Astrocyte (in vitro differentiated cells and primary cell): ENCODE measurements at regions not wholly inside any gene's neighbourhood (a gene's known extent, or its start where the extent isn't known, plus 50 kb on each side); places are given as distances from the start of the nearest gene placed in this dataset.

Experiments
- DNase-seq: peaks from one replicate; pipeline ENCODE4 v3.0.0-alpha.2; 2010; ENCODE audit warnings: low read depth
- FAIRE-seq: peaks from 2 replicates; lab custom pipeline; 2011; peaks lifted over from hg19 to GRCh38; lab: Jason Lieb, UNC
- H2AFZ ChIP-seq: 2 replicates; pipeline ENCODE4 v1.6.0; 2012; ENCODE audit warnings: low read depth, low read length, inconsistent platforms
- H3K27ac ChIP-seq: 2 replicates; pipeline ENCODE4 v1.5.1; 2011; ENCODE audit warnings: low read depth, low read length, inconsistent platforms
- H3K27me3 ChIP-seq: 2 replicates; pipeline ENCODE4 v1.6.0; 2011; ENCODE audit warnings: low read length, inconsistent platforms; ENCODE audit not compliant: insufficient read depth
- H3K36me3 ChIP-seq: 2 replicates; pipeline ENCODE4 v1.5.1; 2011; ENCODE audit warnings: low read length, inconsistent platforms; ENCODE audit not compliant: insufficient read depth
- H3K4me1 ChIP-seq: 2 replicates; pipeline ENCODE4 v1.5.1; 2011; ENCODE audit warnings: low read length, inconsistent platforms; ENCODE audit not compliant: insufficient read depth
- H3K4me2 ChIP-seq: 2 replicates; pipeline ENCODE4 v1.6.0; 2012; ENCODE audit warnings: low read length, inconsistent platforms
- H3K4me3 ChIP-seq: 2 replicates; pipeline ENCODE4 v1.5.1; 2011; ENCODE audit warnings: low read depth, mild to moderate bottlenecking, low read length, inconsistent platforms; ENCODE audit not compliant: insufficient read depth
- H3K79me2 ChIP-seq: 2 replicates; pipeline ENCODE4 v1.6.0; 2012; ENCODE audit warnings: mild to moderate bottlenecking, low read length, inconsistent platforms; ENCODE audit not compliant: insufficient read depth
- H3K9ac ChIP-seq: 2 replicates; pipeline ENCODE4 v1.6.0; 2012; ENCODE audit warnings: mild to moderate bottlenecking, low read length, inconsistent platforms
- H3K9me3 ChIP-seq: 2 replicates; pipeline ENCODE4 v1.5.1; 2012; ENCODE audit warnings: low read depth, mild to moderate bottlenecking, low read length, inconsistent platforms; ENCODE audit not compliant: insufficient read depth
- H4K20me1 ChIP-seq: 2 replicates; pipeline ENCODE4 v1.6.0; 2012; ENCODE audit warnings: low read length, inconsistent platforms; ENCODE audit not compliant: insufficient read depth
- H3K27ac Mint-ChIP-seq: one replicate; pipeline ENCODE4 v1.8.0; 2021; ENCODE audit warnings: mild to moderate bottlenecking, mixed read lengths; ENCODE audit not compliant: unreplicated experiment
- H3K27me3 Mint-ChIP-seq: one replicate; pipeline ENCODE4 v1.8.0; 2021; ENCODE audit warnings: low read depth, mixed read lengths; ENCODE audit not compliant: unreplicated experiment
- H3K36me3 Mint-ChIP-seq: one replicate; pipeline ENCODE4 v1.8.0; 2021; ENCODE audit warnings: low read depth, mixed read lengths; ENCODE audit not compliant: unreplicated experiment
- H3K4me1 Mint-ChIP-seq: one replicate; pipeline ENCODE4 v1.8.0; 2021; ENCODE audit warnings: low read depth, mixed read lengths; ENCODE audit not compliant: unreplicated experiment
- H3K4me3 Mint-ChIP-seq: one replicate; pipeline ENCODE4 v1.8.0; 2021; ENCODE audit warnings: mild to moderate bottlenecking, moderate library complexity, mixed read lengths; ENCODE audit not compliant: unreplicated experiment
- H3K9me3 Mint-ChIP-seq: one replicate; pipeline ENCODE4 v1.8.0; 2021; ENCODE audit warnings: mild to moderate bottlenecking, mixed read lengths; ENCODE audit not compliant: unreplicated experiment
- CTCF ChIP-seq: IDR thresholded peaks from 2 replicates; pipeline ENCODE4 v1.5.1; 2011; ENCODE audit warnings: low read depth, mild to moderate bottlenecking, inconsistent platforms, low read length, moderate library complexity; ENCODE audit not compliant: insufficient read depth
- EZH2 ChIP-seq: IDR thresholded peaks from 2 replicates; pipeline ENCODE4 v1.6.1; 2012; ENCODE audit warnings: mild to moderate bottlenecking, low read length, inconsistent platforms; ENCODE audit not compliant: insufficient read depth

GRCh38 chr17:79164913-79165695, 90.5 kb downstream of the ENGASE start:
- H3K4me3 Mint-ChIP-seq: no peak overlapping the region
- H3K9me3 Mint-ChIP-seq: no peaks in the 10 kb centered on the region
- Histone ChIP-seq H2AFZ (no peak overlapping the region), H3K4me3 (no peak overlapping the region), H3K79me2 (no peaks in the 10 kb centered on the region), H4K20me1 (no peaks in the 10 kb centered on the region), H3K4me1 (no peaks in the 10 kb centered on the region), H3K9ac (no peak overlapping the region), H3K27ac (no peak overlapping the region), H3K27me3 (no peaks in the 10 kb centered on the region), H3K36me3 (no peaks in the 10 kb centered on the region), H3K9me3 (no peaks in the 10 kb centered on the region), H3K4me2 (no peak overlapping the region)
- H3K27ac Mint-ChIP-seq: no peak overlapping the region
- no peaks in the 10 kb centered on the region for H3K4me1 Mint-ChIP-seq
- TF ChIP-seq CTCF: no peak
- TF ChIP-seq EZH2: no peak
- DNase-seq (no peak), FAIRE-seq (no peak)
- H3K36me3 Mint-ChIP-seq: no peaks in the 10 kb centered on the region
- peaks cover 19% of the 10 kb centered on the region for H3K27me3 Mint-ChIP-seq

- no peaks in the 10 kb centered on the region for H3K79me2 ChIP-seq
- peaks cover 15% of the 10 kb centered on the region for H3K27me3 Mint-ChIP-seq
- H3K9me3 Mint-ChIP-seq: no peaks in the 10 kb centered on the region
- H4K20me1 ChIP-seq: no peaks in the 10 kb centered on the region
- TF ChIP-seq CTCF (no peak), EZH2 (no peak)
- H3K9me3 ChIP-seq: no peaks in the 10 kb centered on the region
- H3K27me3 ChIP-seq: no peaks in the 10 kb centered on the region
- FAIRE-seq (no peak), DNase-seq (no peak)
- no peak overlapping the region for H3K4me2 ChIP-seq
- no peaks in the 10 kb centered on the region for H3K4me1 ChIP-seq
- no peaks in the 10 kb centered on the region for H3K36me3 ChIP-seq
- H3K9ac ChIP-seq: no peak overlapping the region
- H3K4me1 Mint-ChIP-seq: no peaks in the 10 kb centered on the region
- H3K27ac Mint-ChIP-seq: no peak overlapping the region
- no peak overlapping the region for H2AFZ ChIP-seq
- no peak overlapping the region for H3K4me3 Mint-ChIP-seq
- no peak overlapping the region for H3K4me3 ChIP-seq
- H3K36me3 Mint-ChIP-seq: no peaks in the 10 kb centered on the region
- no peak overlapping the region for H3K27ac ChIP-seq
These were observed 89.8 kb downstream of the ENGASE start for GRCh38 chr17:79164408-79164807.

GRCh38 chr17:79163071-79163470, 88.4 kb downstream of the ENGASE start:
- Histone ChIP-seq H3K27me3 (no peaks in the 10 kb centered on the region), H3K27ac (no peak overlapping the region), H4K20me1 (no peaks in the 10 kb centered on the region), H3K9ac (no peak overlapping the region), H3K4me3 (no peak overlapping the region), H3K36me3 (no peaks in the 10 kb centered on the region), H2AFZ (no peak overlapping the region), H3K4me1 (no peaks in the 10 kb centered on the region), H3K9me3 (no peaks in the 10 kb centered on the region), H3K79me2 (no peaks in the 10 kb centered on the region), H3K4me2 (no peak overlapping the region)
- Mint-ChIP-seq H3K4me3 (no peak overlapping the region), H3K9me3 (no peaks in the 10 kb centered on the region), H3K4me1 (no peaks in the 10 kb centered on the region), H3K27ac (no peak overlapping the region), H3K27me3 (peaks cover 22% of the 10 kb centered on the region), H3K36me3 (no peaks in the 10 kb centered on the region)
- TF ChIP-seq EZH2 (no peak), CTCF (no peak)
- FAIRE-seq (no peak), DNase-seq (no peak)
